ENCODE measurements at regions not wholly inside any gene's neighbourhood (a gene's known extent, or its start where the extent isn't known, plus 50 kb on each side); places are given as distances from the start of the nearest gene placed in this dataset.

GRCh38 chr4:81650606-81651242, 179.0 kb upstream of the RASGEF1B start:
- no peak for FAIRE-seq
- Histone ChIP-seq H3K4ac (replicated peaks; ENCODE audit: insufficient read length, low read depth, low read length) (no peak overlapping the region), H4K20me1 (replicated peaks in 1 of 2; ENCODE audit: control insufficient read depth in 1 of 2, insufficient read depth in 2 of 2, low read length in 2 of 2) (no peaks in the 10 kb centered on the region), H3K14ac (ENCODE audit: insufficient read length) (no peak overlapping the region), H3K79me1 (ENCODE audit: low read depth, low read length) (no peaks in the 10 kb centered on the region), H3K36me3 (ENCODE audit: control insufficient read depth in 2 of 4, insufficient read depth in 4 of 4, low read length in 3 of 4) (no peaks in the 10 kb centered on the region), H3K4me1 (replicated peaks in 1 of 4; ENCODE audit: control insufficient read depth in 3 of 4, insufficient read depth in 4 of 4, low read length in 3 of 4) (peaks cover 0 to 5% (median 2%) of the 10 kb centered on the region in 4 experiments; a peak in 3 of 7 replicates), H2BK5ac (ENCODE audit: low read depth, low read length) (no peak overlapping the region), H2BK120ac (replicated peaks; ENCODE audit: low read depth, low read length) (no peak overlapping the region), H3K9me3 (ENCODE audit: insufficient read depth in 2 of 2, low read depth in 1 of 2, low read length in 1 of 2) (no peaks in the 10 kb centered on the region), H4K5ac (ENCODE audit: insufficient read length, low read depth, low read length) (no peak overlapping the region), H2AK5ac (ENCODE audit: low read depth, low read length) (no peak overlapping the region), H3K4me3 (ENCODE audit: extremely low read depth in 1 of 4, insufficient read depth in 2 of 4, low read depth in 3 of 4, low read length in 4 of 4) (no peak overlapping the region), H3K23ac (ENCODE audit: insufficient read length) (no peak overlapping the region), H2BK15ac (ENCODE audit: low read length) (no peak overlapping the region), H4K8ac (ENCODE audit: extremely low read depth, insufficient read depth, low read length) (no peak overlapping the region), H3K9ac (replicated peaks in 1 of 4; ENCODE audit: extremely low read depth in 1 of 4, low read depth in 3 of 4, low read length in 3 of 4) (no peak overlapping the region), H3K27me3 (replicated peaks in 1 of 4; ENCODE audit: control insufficient read depth in 3 of 4, extremely low read depth in 1 of 4, insufficient read depth in 3 of 4, low read length in 3 of 4) (peaks cover 9 to 16% (median 13%) of the 10 kb centered on the region in 4 experiments), H3K18ac (ENCODE audit: extremely low read depth, low read length) (no peak overlapping the region), H2BK12ac (ENCODE audit: low read depth, low read length) (no peak overlapping the region), H2AFZ (ENCODE audit: low read length) (no peak overlapping the region), H3K56ac (replicated peaks; ENCODE audit: insufficient read length, low read depth, low read length) (no peak overlapping the region), H3K23me2 (ENCODE audit: low read depth, low read length) (no peaks in the 10 kb centered on the region; the same call in 1 of the 2 replicates), H3K4me2 (ENCODE audit: insufficient read depth in 1 of 2, low read depth in 2 of 2, low read length in 2 of 2) (no peak overlapping the region), H3K27ac (ENCODE audit: low read depth, low read length) (no peak overlapping the region), H2BK20ac (ENCODE audit: low read length) (no peak overlapping the region), H3K79me2 (ENCODE audit: control insufficient read depth in 1 of 2, insufficient read depth in 2 of 2, low read length in 2 of 2) (no peaks in the 10 kb centered on the region), H4K91ac (replicated peaks; ENCODE audit: insufficient read length, low read length) (no peak overlapping the region)
- ChIA-PET POLR2A (ENCODE audit: partially characterized antibody) (no interaction called here), CTCF (ENCODE audit: partially characterized antibody) (no interaction called here)
- TF ChIP-seq RXRA (IDR thresholded peaks at IDR 0.05; ENCODE audit: insufficient read depth, low read depth, low read length) (no peak), NRF1 (IDR thresholded peaks at IDR 0.05; ENCODE audit: low read depth, low read length) (no peak), CBX5 (IDR thresholded peaks at IDR 0.05; ENCODE audit: low read depth, low read length) (no peak), TCF12 (IDR thresholded peaks at IDR 0.05; ENCODE audit: low read depth, low read length) (0 out of 2 replicates have a peak, but pooled peaks have one; percentile 34), SAP30 (IDR thresholded peaks at IDR 0.05; ENCODE audit: insufficient read depth, insufficient replicate concordance, low read length) (no peak), SUZ12 (IDR thresholded peaks at IDR 0.05; ENCODE audit: low read length) (no peak), SIN3A (conservative IDR thresholded peaks at IDR 0.05 in 1 of 2, IDR thresholded peaks at IDR 0.05 in 1 of 2; ENCODE audit: low read depth in 1 of 2, low read length in 2 of 2) (no peak)
- WGBS, 2 experiments (ENCODE audit: extremely low coverage in 1 of 2, insufficient coverage in 1 of 2, insufficient read length in 1 of 2, insufficient replicate concordance in 2 of 2, low coverage in 1 of 2, low lambda C conversion rate in 2 of 2, missing lambda C conversion rate in 1 of 2) = 65% methylated on average over 3 of the region's 3 CpGs; no CpG with 5 or more reads in 1 of the 2 experiments
- DNase-seq (ENCODE audit: low read depth in 1 of 2, low spot score in 2 of 2) = no peak

Measured in H1 (cell line).